A549 (cell line): ENCODE measurements at regions not wholly inside any gene's neighbourhood (a gene's known extent, or its start where the extent isn't known, plus 50 kb on each side); places are given as distances from the start of the nearest gene placed in this dataset.

Experiments used
- ATAC-seq, 2 experiments: fragments of 200-7000 bp in 1 of 2; fragments of >200 bp in 1 of 2; cut with Nextera tagmentation in 1 of 2; cut with Tn5 transposase in 1 of 2; 3 replicates each; pipeline versions ENCODE4 v1.8.0 to v1.9.1; 2018 to 2020; ENCODE audit warnings: mild to moderate bottlenecking in 1 of 2, moderate library complexity in 1 of 2
- CTCF ChIA-PET: fragments of 300-600 bp; sonication (Branson Sonifier 250); formaldehyde crosslinking; extraction: SDS; loops from one replicate; lab custom pipeline; 2021; ENCODE audit warnings: antibody characterized with exemption, inconsistent platforms; lab: Yijun Ruan, JAX
- POLR2A ChIA-PET: fragments of 350-600 bp; formaldehyde crosslinking; extraction: SDS; loops from one replicate; lab custom pipeline; 2021; ENCODE audit warnings: antibody characterized with exemption, inconsistent platforms; lab: Yijun Ruan, JAX
- DNase-seq, 2 experiments: peaks; one replicate each; pipeline versions ENCODE4 v3.0.0 to v3.0.0-alpha.2; 2011 to 2016; ENCODE audit warnings: low read depth in 1 of 2, low spot score in 1 of 2
- FAIRE-seq: peaks from 2 replicates; lab custom pipeline; 2011; peaks lifted over from hg19 to GRCh38; lab: Jason Lieb, UNC
- H3K27ac ChIP-seq, 2 experiments: fragments of >200 bp; sonication (Bioruptor Twin); formaldehyde crosslinking; 3 replicates each; pipeline ENCODE4 v1.5.1; 2016 to 2017
- H3K4me1 ChIP-seq: fragments of >200 bp; sonication (Bioruptor Twin); formaldehyde crosslinking; 3 replicates; pipeline ENCODE4 v1.6.1; 2016
- H3K4me2 ChIP-seq: fragments of >200 bp; sonication (Bioruptor Twin); formaldehyde crosslinking; 3 replicates; pipeline ENCODE4 v1.6.1; 2016
- H3K4me3 ChIP-seq: fragments of >200 bp; sonication (Bioruptor Twin); formaldehyde crosslinking; 3 replicates; pipeline ENCODE4 v1.5.1; 2016
- H3K9me3 ChIP-seq: fragments of >200 bp; sonication (Bioruptor Twin); formaldehyde crosslinking; 3 replicates; pipeline ENCODE4 v1.6.1; 2016
- BHLHE40 ChIP-seq: IDR thresholded peaks from 2 replicates; pipeline ENCODE4 v1.6.1; 2012; ENCODE audit warnings: low read depth, low read length, inconsistent platforms
- CBX2 ChIP-seq: fragments of 200-600 bp; sonication (generic); IDR thresholded peaks from 2 replicates; pipeline ENCODE4 v1.6.1; 2016; ENCODE audit warnings: low read depth, mild to moderate bottlenecking, borderline replicate concordance
- CBX8 ChIP-seq: fragments of 200-600 bp; sonication (generic); IDR thresholded peaks from 2 replicates; pipeline ENCODE4 v1.6.1; 2016
- EHMT2 ChIP-seq: fragments of 200-600 bp; sonication (generic); IDR thresholded peaks from 2 replicates; pipeline ENCODE4 v1.6.1; 2016; ENCODE audit warnings: antibody characterized with exemption, low read depth, mild to moderate bottlenecking, moderate library complexity
- ESRRA ChIP-seq: fragments of 150-350 bp; IDR thresholded peaks from 2 replicates; pipeline ENCODE4 v1.6.1; 2014; ENCODE audit warnings: mild to moderate bottlenecking, low read length, borderline replicate concordance
- GATA3 ChIP-seq: IDR thresholded peaks from 2 replicates; pipeline ENCODE4 v1.6.1; 2012; ENCODE audit warnings: borderline replicate concordance
- HDAC2 ChIP-seq: fragments of 200-600 bp; sonication (generic); IDR thresholded peaks from 2 replicates; pipeline ENCODE4 v1.6.1; 2016
- HEYL ChIP-seq: fragments of 250-450 bp; sonication (Bioruptor Pico); IDR thresholded peaks from 2 replicates; pipeline ENCODE4 v1.8.0; 2021; ENCODE audit warnings: mild to moderate bottlenecking, moderate library complexity
- HOXB13 ChIP-seq: fragments of 250-450 bp; sonication (Bioruptor Pico); IDR thresholded peaks from 2 replicates; pipeline ENCODE4 v1.5.0; 2020; ENCODE audit warnings: low read depth, mild to moderate bottlenecking, moderate library complexity
- JUN ChIP-seq, 2 experiments: fragments of >200 bp; sonication (Bioruptor Twin); formaldehyde crosslinking; IDR thresholded peaks; 2 replicates in 1 of 2; 3 replicates in 1 of 2; pipeline ENCODE4 v1.6.1; 2016 to 2017
- MAFK ChIP-seq: fragments of 450-650 bp; IDR thresholded peaks from 2 replicates; pipeline ENCODE4 v1.6.1; 2014; ENCODE audit not compliant: partially characterized antibody
- MAX ChIP-seq: IDR thresholded peaks from 2 replicates; pipeline ENCODE4 v1.6.1; 2012
- NR3C1 ChIP-seq: fragments of >200 bp; sonication (Bioruptor Twin); formaldehyde crosslinking; IDR thresholded peaks from 3 replicates; pipeline ENCODE4 v1.6.1; 2017
- PBX3 ChIP-seq: IDR thresholded peaks from 2 replicates; pipeline ENCODE4 v1.6.1; 2012
- POLR2A ChIP-seq: IDR thresholded peaks from 2 replicates; pipeline ENCODE4 v1.6.1; 2012; ENCODE audit warnings: mild to moderate bottlenecking, low read length
- RFX5 ChIP-seq: fragments of 450-650 bp; IDR thresholded peaks from 2 replicates; pipeline ENCODE4 v1.7.1; 2014; ENCODE audit warnings: antibody characterized with exemption, mild to moderate bottlenecking, moderate library complexity
- RNF2 ChIP-seq: fragments of 200-600 bp; sonication (generic); IDR thresholded peaks from 2 replicates; pipeline ENCODE4 v1.6.1; 2016; ENCODE audit warnings: low read depth, mild to moderate bottlenecking, antibody characterized with exemption, moderate library complexity, borderline replicate concordance
- SMC3 ChIP-seq: fragments of >200 bp; sonication (Bioruptor Twin); formaldehyde crosslinking; IDR thresholded peaks from 3 replicates; pipeline ENCODE4 v1.6.1; 2018; ENCODE audit warnings: inconsistent platforms
- SREBF2 ChIP-seq: fragments of 450-650 bp; IDR thresholded peaks from 2 replicates; pipeline ENCODE4 v1.6.1; 2014; ENCODE audit warnings: mild to moderate bottlenecking, moderate library complexity
- ZC3H11A ChIP-seq: fragments of 450-650 bp; IDR thresholded peaks from 2 replicates; pipeline ENCODE4 v1.6.1; 2014; ENCODE audit warnings: antibody characterized with exemption, mild to moderate bottlenecking
- WGBS: methylation state at CpG from one replicate; pipeline ENCODE4 v1.1.6; 2017; ENCODE audit errors: missing lambda C conversion rate; 5-methylcytosine and 5-hydroxymethylcytosine counted together
- TF ChIP-seq, protein P1 (sequence below): fragments of >200 bp; sonication (Bioruptor Twin); formaldehyde crosslinking; IDR thresholded peaks from 3 replicates; pipeline ENCODE4 v1.5.1; 2016

GRCh38 chr6:146957181-146958093 lies 246.8 kb upstream of the STXBP5 start:
- ATAC-seq: no peak
- FAIRE-seq: no peak
- ChIA-PET CTCF (no interaction called here), POLR2A (interaction anchor here (0.5 kb wide), 1 partner anchor 11 kb away, joined by 3 read pairs; no protein-coding TSS in a partner anchor)
- no peak overlapping the region for H3K4me2 ChIP-seq
- no peak overlapping the region for H3K4me3 ChIP-seq
- no peak for TF ChIP-seq HDAC2
- WGBS: 52% methylated on average over 5 of the region's 5 CpGs
- H3K27ac ChIP-seq: no peak overlapping the region
- no peak for DNase-seq
- H3K9me3 ChIP-seq: no peaks in the 10 kb centered on the region
- H3K4me1 ChIP-seq: no peaks in the 10 kb centered on the region

DNA sequence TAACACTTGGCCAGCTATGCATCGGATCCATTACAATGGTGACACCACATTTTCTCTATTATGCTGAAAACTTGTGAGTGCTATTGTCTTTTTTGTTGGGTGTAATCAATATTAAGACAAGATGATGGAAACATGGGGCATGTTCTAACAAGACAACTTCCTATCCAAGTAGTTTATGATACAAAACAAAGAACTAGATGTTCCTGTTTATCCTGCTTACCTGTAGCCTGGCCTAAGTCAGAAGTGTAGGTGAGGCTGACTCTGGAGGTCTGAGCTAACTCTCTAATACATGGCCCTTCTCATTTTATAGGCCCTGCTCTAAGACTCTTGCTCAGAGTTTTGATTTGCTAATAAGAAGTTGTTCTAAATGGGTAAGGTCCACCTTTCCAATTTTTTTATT lies 242.4 kb upstream of the STXBP5 start:
- FAIRE-seq: no peak
- Histone ChIP-seq H3K4me1 (no peaks in the 10 kb centered on the region), H3K27ac (no peak overlapping the region), H3K9me3 (peaks cover 14% of the 10 kb centered on the region; the same call in 2 of the 3 replicates), H3K4me2 (no peak overlapping the region), H3K4me3 (no peak overlapping the region)
- TF ChIP-seq NR3C1 (no peak), MAFK (no peak), HEYL (no peak), ESRRA (no peak), CBX2 (no peak), BHLHE40 (no peak), HOXB13 (CRISPR knock-in tag) (no peak), SMC3 (no peak), EHMT2 (no peak)
- ChIA-PET POLR2A (no interaction called here), CTCF (interaction anchor here (1.5 kb wide), 1 partner anchor 19 kb away, joined by 4 read pairs; no protein-coding TSS in a partner anchor)
- no peak for DNase-seq
- 75% methylated on average over 1 of the region's 1 CpG for WGBS
- no peak for ATAC-seq

DNA sequence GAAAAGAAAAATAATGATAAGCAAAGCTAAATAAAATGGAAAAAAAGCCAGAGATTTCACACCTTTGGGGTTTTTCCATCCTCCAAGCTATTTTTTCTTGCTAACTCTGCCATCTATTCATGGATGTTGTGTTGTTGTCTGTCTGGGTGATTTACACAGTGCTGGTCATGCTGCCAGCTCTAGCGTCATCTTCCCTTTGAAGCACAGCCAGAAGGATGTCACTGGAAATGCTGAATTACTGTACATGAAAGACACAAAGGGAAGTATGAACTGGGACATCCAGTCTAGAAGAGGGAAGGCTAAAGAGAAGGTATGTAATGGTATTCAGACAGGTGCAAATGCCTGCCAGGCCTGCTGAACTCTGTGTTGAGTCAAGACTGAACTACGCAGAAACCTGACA lies 241.9 kb upstream of the STXBP5 start:
- TF ChIP-seq ZC3H11A (no peak), CBX8 (no peak), NR3C1 (no peak), POLR2A (no peak), PBX3 (no peak), RNF2 (no peak), RFX5 (no peak), BHLHE40 (no peak), EHMT2 (no peak), SREBF2 (no peak), JUN (IDR thresholded peaks at IDR 0.05) (no peak), GATA3 (no peak), SMC3 (no peak), MAX (no peak)
- TF ChIP-seq, protein P1, sequence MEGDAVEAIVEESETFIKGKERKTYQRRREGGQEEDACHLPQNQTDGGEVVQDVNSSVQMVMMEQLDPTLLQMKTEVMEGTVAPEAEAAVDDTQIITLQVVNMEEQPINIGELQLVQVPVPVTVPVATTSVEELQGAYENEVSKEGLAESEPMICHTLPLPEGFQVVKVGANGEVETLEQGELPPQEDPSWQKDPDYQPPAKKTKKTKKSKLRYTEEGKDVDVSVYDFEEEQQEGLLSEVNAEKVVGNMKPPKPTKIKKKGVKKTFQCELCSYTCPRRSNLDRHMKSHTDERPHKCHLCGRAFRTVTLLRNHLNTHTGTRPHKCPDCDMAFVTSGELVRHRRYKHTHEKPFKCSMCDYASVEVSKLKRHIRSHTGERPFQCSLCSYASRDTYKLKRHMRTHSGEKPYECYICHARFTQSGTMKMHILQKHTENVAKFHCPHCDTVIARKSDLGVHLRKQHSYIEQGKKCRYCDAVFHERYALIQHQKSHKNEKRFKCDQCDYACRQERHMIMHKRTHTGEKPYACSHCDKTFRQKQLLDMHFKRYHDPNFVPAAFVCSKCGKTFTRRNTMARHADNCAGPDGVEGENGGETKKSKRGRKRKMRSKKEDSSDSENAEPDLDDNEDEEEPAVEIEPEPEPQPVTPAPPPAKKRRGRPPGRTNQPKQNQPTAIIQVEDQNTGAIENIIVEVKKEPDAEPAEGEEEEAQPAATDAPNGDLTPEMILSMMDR: no peak
- no peak overlapping the region for H3K27ac ChIP-seq
- no peak for ATAC-seq
- no peak for FAIRE-seq
- CTCF ChIA-PET: interaction anchor here (1.5 kb wide), 1 partner anchor 18 kb away, joined by 4 read pairs; no protein-coding TSS in a partner anchor
- H3K9me3 ChIP-seq: peaks cover 14% of the 10 kb centered on the region; the same call in 2 of the 3 replicates
- POLR2A ChIA-PET: no interaction called here
- no peak overlapping the region for H3K4me3 ChIP-seq
- H3K4me2 ChIP-seq: no peak overlapping the region
- no peaks in the 10 kb centered on the region for H3K4me1 ChIP-seq
- DNase-seq: no peak
- WGBS: 90% methylated on average over 2 of the region's 2 CpGs
